ENCODE measurements at regions not wholly inside any gene's neighbourhood (a gene's known extent, or its start where the extent isn't known, plus 50 kb on each side); places are given as distances from the start of the nearest gene placed in this dataset.
"Not testable (repeated sequence)": the region's sequence is repeated elsewhere in the genome, so short reads cannot be mapped to it uniquely, and the experiment has no call there.

- H3K4me3 ChIP-seq (ENCODE audit: low read depth, low read length): no peak overlapping the region
- TF ChIP-seq CTCF (IDR thresholded peaks at IDR 0.05; ENCODE audit: low read depth, low read length): no peak
- no peak for DNase-seq (ENCODE audit: low read depth, low spot score)
- in situ Hi-C loops (cut with HindIII; ENCODE audit: low sequenced_read_pairs): no loop called here
These were observed 506.8 kb upstream of the COBL start for GRCh38 chr7:51823437-51823836.

- no peak for DNase-seq (ENCODE audit: low read depth, low spot score)
- no peak overlapping the region for H3K4me3 ChIP-seq (ENCODE audit: low read depth, low read length)
- TF ChIP-seq CTCF (IDR thresholded peaks at IDR 0.05; ENCODE audit: low read depth, low read length): no peak
- in situ Hi-C loops (cut with HindIII; ENCODE audit: low sequenced_read_pairs): no loop called here
These were observed 501.2 kb upstream of the COBL start for GRCh38 chr7:51817694-51818225.

- in situ Hi-C loops (cut with HindIII; ENCODE audit: low sequenced_read_pairs); DNase-seq (ENCODE audit: low read depth, low spot score): not testable (repeated sequence)
These were observed 489.3 kb upstream of the COBL start for GRCh38 chr7:51805783-51806431.

GRCh38 chr7:51802718-51803117 lies 486.1 kb upstream of the COBL start:
- in situ Hi-C loops (cut with HindIII; ENCODE audit: low sequenced_read_pairs): no loop called here
- no peak for TF ChIP-seq CTCF (IDR thresholded peaks at IDR 0.05; ENCODE audit: low read depth, low read length)
- no peak overlapping the region for H3K4me3 ChIP-seq (ENCODE audit: low read depth, low read length)
- DNase-seq (ENCODE audit: low read depth, low spot score): no peak

More at GRCh38 chr7:51805783-51806431, 489.3 kb upstream of the COBL start:
- not testable (repeated sequence) for H3K4me3 ChIP-seq (ENCODE audit: low read depth, low read length)

- no peak overlapping the region for H3K4me3 ChIP-seq (ENCODE audit: low read depth, low read length)
- DNase-seq (ENCODE audit: low read depth, low spot score): no peak
- in situ Hi-C loops (cut with HindIII; ENCODE audit: low sequenced_read_pairs): no loop called here
- TF ChIP-seq CTCF (IDR thresholded peaks at IDR 0.05; ENCODE audit: low read depth, low read length): no peak
These were observed 480.8 kb upstream of the COBL start for GRCh38 chr7:51797371-51797770.

GRCh38 chr7:51792796-51793195 lies 476.2 kb upstream of the COBL start:
- in situ Hi-C loops (cut with HindIII; ENCODE audit: low sequenced_read_pairs): no loop called here
- no peak for DNase-seq (ENCODE audit: low read depth, low spot score)
- no peak overlapping the region for H3K4me3 ChIP-seq (ENCODE audit: low read depth, low read length)
- no peak for TF ChIP-seq CTCF (IDR thresholded peaks at IDR 0.05; ENCODE audit: low read depth, low read length)

GRCh38 chr7:51789489-51789888 lies 472.9 kb upstream of the COBL start:
- in situ Hi-C loops (cut with HindIII; ENCODE audit: low sequenced_read_pairs): no loop called here
- TF ChIP-seq CTCF (IDR thresholded peaks at IDR 0.05; ENCODE audit: low read depth, low read length): no peak
- DNase-seq (ENCODE audit: low read depth, low spot score): no peak
- H3K4me3 ChIP-seq (ENCODE audit: low read depth, low read length): no peak overlapping the region
